ENCODE measurements at regions not wholly inside any gene's neighbourhood (a gene's known extent, or its start where the extent isn't known, plus 50 kb on each side); places are given as distances from the start of the nearest gene placed in this dataset.

- Histone ChIP-seq H4K20me1 (ENCODE audit: low read depth, low read length) (no peaks in the 10 kb centered on the region), H2AFZ (ENCODE audit: low read depth, low read length, severe bottlenecking) (no peak overlapping the region), H3F3A (ENCODE audit: insufficient read depth) (no peaks in the 10 kb centered on the region), H3K9me2 (replicated peaks; ENCODE audit: insufficient read depth, low read length) (no peaks in the 10 kb centered on the region), H3K27me3 (ENCODE audit: low read length) (no peaks in the 10 kb centered on the region), H3K9me3 (ENCODE audit: insufficient read depth, low read length) (peaks cover 4% of the 10 kb centered on the region; the same call in 1 of the 2 replicates), H3K9ac (ENCODE audit: low read length) (no peak overlapping the region), H3K79me2 (ENCODE audit: insufficient read depth, low read length) (no peaks in the 10 kb centered on the region), H3K27ac (ENCODE audit: low read depth, low read length) (no peak overlapping the region), H3K4me2 (ENCODE audit: low read depth, low read length, poor library complexity, severe bottlenecking) (no peak overlapping the region), H3K36me3 (ENCODE audit: low read length) (no peaks in the 10 kb centered on the region), H3K4me3 (ENCODE audit: insufficient read depth, low read length, poor library complexity, severe bottlenecking) (no peak overlapping the region)
- TF ChIP-seq, protein P1, sequence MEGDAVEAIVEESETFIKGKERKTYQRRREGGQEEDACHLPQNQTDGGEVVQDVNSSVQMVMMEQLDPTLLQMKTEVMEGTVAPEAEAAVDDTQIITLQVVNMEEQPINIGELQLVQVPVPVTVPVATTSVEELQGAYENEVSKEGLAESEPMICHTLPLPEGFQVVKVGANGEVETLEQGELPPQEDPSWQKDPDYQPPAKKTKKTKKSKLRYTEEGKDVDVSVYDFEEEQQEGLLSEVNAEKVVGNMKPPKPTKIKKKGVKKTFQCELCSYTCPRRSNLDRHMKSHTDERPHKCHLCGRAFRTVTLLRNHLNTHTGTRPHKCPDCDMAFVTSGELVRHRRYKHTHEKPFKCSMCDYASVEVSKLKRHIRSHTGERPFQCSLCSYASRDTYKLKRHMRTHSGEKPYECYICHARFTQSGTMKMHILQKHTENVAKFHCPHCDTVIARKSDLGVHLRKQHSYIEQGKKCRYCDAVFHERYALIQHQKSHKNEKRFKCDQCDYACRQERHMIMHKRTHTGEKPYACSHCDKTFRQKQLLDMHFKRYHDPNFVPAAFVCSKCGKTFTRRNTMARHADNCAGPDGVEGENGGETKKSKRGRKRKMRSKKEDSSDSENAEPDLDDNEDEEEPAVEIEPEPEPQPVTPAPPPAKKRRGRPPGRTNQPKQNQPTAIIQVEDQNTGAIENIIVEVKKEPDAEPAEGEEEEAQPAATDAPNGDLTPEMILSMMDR (IDR thresholded peaks at IDR 0.05; ENCODE audit: insufficient read depth, low read length, poor library complexity, severe bottlenecking), result no peak
- no peak for TF ChIP-seq EZH2phosphoT487 (conservative IDR thresholded peaks at IDR 0.05; ENCODE audit: low read length)
These were observed 106.9 kb downstream of the CARTPT start for GRCh38 chr5:71825992-71826391.

DNA sequence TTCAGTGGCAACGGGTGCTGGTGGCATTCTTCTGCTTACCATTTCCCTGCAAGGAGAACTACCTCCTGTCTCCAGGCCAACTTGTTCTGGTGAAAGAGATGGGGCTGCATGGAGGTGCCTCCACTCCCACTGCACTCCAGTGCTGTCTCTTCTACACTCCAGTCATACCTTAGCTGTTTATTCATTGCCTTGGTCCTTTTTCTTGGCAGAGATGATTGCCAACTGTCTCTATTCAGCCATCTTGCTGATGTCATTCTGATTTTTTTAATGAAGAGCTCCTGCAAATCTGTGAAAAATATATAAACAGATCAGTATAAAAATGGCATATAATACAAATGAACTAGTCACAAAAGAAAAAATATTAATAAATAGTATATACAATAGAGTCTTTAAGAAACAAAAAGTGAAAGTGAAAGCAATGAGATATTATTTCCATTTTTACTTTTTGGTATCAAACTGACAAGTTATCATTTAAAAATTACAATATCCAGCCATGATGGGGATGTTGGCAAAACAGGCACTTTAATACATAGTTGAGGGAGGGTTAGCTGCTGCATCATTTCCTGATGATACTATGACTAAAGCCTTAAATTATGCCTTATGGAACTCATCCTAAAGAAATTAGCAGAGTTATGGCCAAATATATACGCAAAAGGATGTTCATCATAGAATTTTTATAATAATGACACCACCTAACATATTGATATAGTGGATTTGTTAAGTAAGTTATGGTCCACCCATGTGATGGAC is 109.4 kb downstream of the CARTPT start:
- no peak overlapping the region for H3K4me2 ChIP-seq (ENCODE audit: low read depth, low read length, poor library complexity, severe bottlenecking)
- TF ChIP-seq, protein P1 (IDR thresholded peaks at IDR 0.05; ENCODE audit: insufficient read depth, low read length, poor library complexity, severe bottlenecking), result no peak
- no peak for TF ChIP-seq EZH2phosphoT487 (conservative IDR thresholded peaks at IDR 0.05; ENCODE audit: low read length)

DNA sequence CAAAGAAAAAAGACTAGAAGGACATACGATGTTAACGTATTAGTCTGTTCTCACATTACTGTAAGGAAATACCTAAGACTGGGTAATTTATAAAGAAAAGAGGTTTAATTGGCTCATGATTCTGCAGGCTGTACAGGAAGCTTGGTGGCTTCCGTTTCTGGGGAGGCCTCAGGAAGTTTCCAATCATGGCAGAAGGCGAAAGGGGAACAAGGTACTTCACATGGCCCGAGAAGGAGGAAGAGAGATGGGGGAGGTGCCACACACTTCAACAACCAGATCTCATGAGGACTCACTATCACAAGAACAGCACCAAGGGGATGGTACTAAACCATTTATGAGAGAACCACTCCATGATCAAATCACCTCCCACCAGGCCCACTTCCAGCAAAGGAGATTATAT is 110.1 kb downstream of the CARTPT start:
- no peaks in the 10 kb centered on the region for H3K27me3 ChIP-seq (ENCODE audit: low read length)
- H3K9me2 ChIP-seq (replicated peaks; ENCODE audit: insufficient read depth, low read length), result no peaks in the 10 kb centered on the region
- H3K4me3 ChIP-seq (ENCODE audit: insufficient read depth, low read length, poor library complexity, severe bottlenecking), result no peak overlapping the region
- no peak for TF ChIP-seq EZH2phosphoT487 (conservative IDR thresholded peaks at IDR 0.05; ENCODE audit: low read length)
- TF ChIP-seq, protein P1 (IDR thresholded peaks at IDR 0.05; ENCODE audit: insufficient read depth, low read length, poor library complexity, severe bottlenecking), result no peak
- no peak overlapping the region for H3K4me2 ChIP-seq (ENCODE audit: low read depth, low read length, poor library complexity, severe bottlenecking)
- no peaks in the 10 kb centered on the region for H3K36me3 ChIP-seq (ENCODE audit: low read length)
- no peak overlapping the region for H2AFZ ChIP-seq (ENCODE audit: low read depth, low read length, severe bottlenecking)
- no peaks in the 10 kb centered on the region for H3F3A ChIP-seq (ENCODE audit: insufficient read depth)
- no peaks in the 10 kb centered on the region for H4K20me1 ChIP-seq (ENCODE audit: low read depth, low read length)
- H3K9me3 ChIP-seq (ENCODE audit: insufficient read depth, low read length), result peaks cover 4% of the 10 kb centered on the region; the same call in 1 of the 2 replicates
- H3K9ac ChIP-seq (ENCODE audit: low read length), result no peak overlapping the region
- no peaks in the 10 kb centered on the region for H3K79me2 ChIP-seq (ENCODE audit: insufficient read depth, low read length)
- H3K27ac ChIP-seq (ENCODE audit: low read depth, low read length), result no peak overlapping the region

More for the DNA sequence above, 109.4 kb downstream of the CARTPT start:
- Histone ChIP-seq H3K9ac (ENCODE audit: low read length) (no peak overlapping the region), H3K27ac (ENCODE audit: low read depth, low read length) (no peak overlapping the region), H3K9me3 (ENCODE audit: insufficient read depth, low read length) (peaks cover 4% of the 10 kb centered on the region; the same call in 1 of the 2 replicates), H3K36me3 (ENCODE audit: low read length) (no peaks in the 10 kb centered on the region), H3K9me2 (replicated peaks; ENCODE audit: insufficient read depth, low read length) (no peaks in the 10 kb centered on the region), H3K27me3 (ENCODE audit: low read length) (no peaks in the 10 kb centered on the region), H3K4me3 (ENCODE audit: insufficient read depth, low read length, poor library complexity, severe bottlenecking) (no peak overlapping the region), H2AFZ (ENCODE audit: low read depth, low read length, severe bottlenecking) (no peak overlapping the region), H3K79me2 (ENCODE audit: insufficient read depth, low read length) (no peaks in the 10 kb centered on the region), H3F3A (ENCODE audit: insufficient read depth) (no peaks in the 10 kb centered on the region), H4K20me1 (ENCODE audit: low read depth, low read length) (no peaks in the 10 kb centered on the region)

Data from SU-DHL-6 (cell line).